Peyer's patch (tissue), 4 donors: ENCODE measurements at regions not wholly inside any gene's neighbourhood (a gene's known extent, or its start where the extent isn't known, plus 50 kb on each side); places are given as distances from the start of the nearest gene placed in this dataset.

Experiments used
- DNase-seq, 3 donors: peaks; one replicate each; pipeline ENCODE4 v3.0.0-alpha.2; 2017 to 2019
- H3K27ac ChIP-seq, 4 donors: fragments of 200-600 bp; sonication (generic); one replicate each; pipeline ENCODE4 v1.5.1; 2016 to 2019
- H3K27me3 ChIP-seq, 2 donors: fragments of 200-600 bp; sonication (generic); one replicate each; pipeline ENCODE4 v1.5.1; 2019
- H3K36me3 ChIP-seq, 3 donors: fragments of 200-600 bp; sonication (generic); one replicate each; pipeline ENCODE4 v1.5.1; 2016 to 2019
- H3K4me1 ChIP-seq, 4 donors: fragments of 200-600 bp; sonication (generic); one replicate each; pipeline ENCODE4 v1.5.1; 2016 to 2019
- H3K4me3 ChIP-seq, 4 donors: fragments of 200-600 bp; sonication (generic); 1 replicate in 3 of 4; 2 replicates in 1 of 4; pipeline ENCODE4 v1.5.1; 2016 to 2019; ENCODE audit warnings: mild to moderate bottlenecking in 1 of 4
- H3K9me3 ChIP-seq, 4 donors: fragments of 200-600 bp; sonication (generic); one replicate each; pipeline ENCODE4 v1.5.1; 2016 to 2019; ENCODE audit warnings: mild to moderate bottlenecking in 1 of 4
- CTCF ChIP-seq, 6 experiments: fragments of 450-650 bp in 4 of 6; fragments of 200-600 bp in 2 of 6; sonication (generic) in 1 of 6; IDR thresholded peaks; one replicate each; pipeline ENCODE4 v1.5.1; 2017 to 2019; ENCODE audit warnings: antibody characterized with exemption in 6 of 6, mild to moderate bottlenecking in 3 of 6, moderate library complexity in 1 of 6
- POLR2A ChIP-seq, 2 donors: fragments of 450-650 bp; IDR thresholded peaks; one replicate each; pipeline ENCODE4 v1.5.1; 2017; ENCODE audit warnings: antibody characterized with exemption in 2 of 2, mild to moderate bottlenecking in 2 of 2, moderate library complexity in 2 of 2

- no peak overlapping the region for H3K27ac ChIP-seq
- DNase-seq = no peak
- H3K9me3 ChIP-seq = no peaks in the 10 kb centered on the region
- H3K4me1 ChIP-seq = no peaks in the 10 kb centered on the region
- no peaks in the 10 kb centered on the region for H3K27me3 ChIP-seq
- H3K36me3 ChIP-seq = no peaks in the 10 kb centered on the region
- no peak overlapping the region for H3K4me3 ChIP-seq
- TF ChIP-seq CTCF (IDR thresholded peaks at IDR 0.05) (no peak), POLR2A (IDR thresholded peaks at IDR 0.05) (no peak)
These were observed 149.8 kb downstream of the MACIR start for GRCh38 chr5:103408408-103408807.

DNA sequence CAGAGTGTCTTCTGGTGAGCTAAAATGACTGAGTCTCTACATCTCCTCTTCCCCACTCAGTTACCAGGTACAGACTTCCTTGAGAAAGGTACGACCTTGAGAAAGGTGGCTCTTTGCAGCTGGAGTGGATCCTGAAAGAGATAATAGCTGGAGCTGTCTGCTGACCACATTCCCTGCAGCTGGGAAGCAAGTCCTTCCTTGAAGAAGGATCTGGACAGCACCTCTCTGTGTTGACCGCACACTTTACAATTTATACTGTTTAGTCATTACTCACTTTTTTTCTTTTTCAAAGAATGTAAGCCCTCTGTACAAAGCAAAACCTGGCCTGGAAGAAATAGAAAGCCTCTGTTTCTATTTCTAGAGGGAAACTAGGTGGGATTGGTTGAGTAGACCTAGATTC, 148.8 kb downstream of the MACIR start:
- Histone ChIP-seq H3K4me3 (no peak overlapping the region), H3K9me3 (no peaks in the 10 kb centered on the region), H3K27me3 (no peaks in the 10 kb centered on the region), H3K27ac (no peak overlapping the region), H3K4me1 (no peaks in the 10 kb centered on the region), H3K36me3 (no peaks in the 10 kb centered on the region)
- no peak for DNase-seq
- no peak for TF ChIP-seq CTCF (IDR thresholded peaks at IDR 0.05)
- no peak for TF ChIP-seq POLR2A (IDR thresholded peaks at IDR 0.05)

GRCh38 chr5:103404483-103404882, 145.9 kb downstream of the MACIR start:
- Histone ChIP-seq H3K27me3 (no peaks in the 10 kb centered on the region), H3K4me3 (no peak overlapping the region), H3K27ac (no peak overlapping the region), H3K36me3 (no peaks in the 10 kb centered on the region), H3K4me1 (no peaks in the 10 kb centered on the region), H3K9me3 (no peaks in the 10 kb centered on the region)
- DNase-seq = no peak
- TF ChIP-seq POLR2A (IDR thresholded peaks at IDR 0.05) = no peak
- TF ChIP-seq CTCF (IDR thresholded peaks at IDR 0.05) = no peak

DNA sequence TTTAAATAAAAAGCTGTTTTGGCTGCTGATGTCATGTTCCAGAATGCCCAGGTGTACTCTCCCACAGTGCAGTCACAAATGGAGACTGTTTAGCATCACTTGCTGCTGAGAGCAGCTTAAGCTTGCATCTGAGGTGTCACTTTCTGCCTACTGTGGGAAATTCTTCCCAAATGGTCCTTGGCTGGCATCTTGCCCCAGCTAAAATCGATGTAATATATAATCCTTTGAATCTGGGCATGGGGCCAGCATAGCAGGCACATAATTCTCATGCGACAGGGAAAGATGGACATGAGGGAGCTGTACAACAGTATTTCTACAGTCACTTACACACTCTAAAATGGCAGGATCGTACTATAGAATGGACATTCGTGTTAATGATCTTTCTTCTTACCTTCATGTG, 144.3 kb downstream of the MACIR start:
- no peaks in the 10 kb centered on the region for H3K36me3 ChIP-seq
- no peaks in the 10 kb centered on the region for H3K27me3 ChIP-seq
- no peaks in the 10 kb centered on the region for H3K4me1 ChIP-seq
- no peak for TF ChIP-seq POLR2A (IDR thresholded peaks at IDR 0.05)
- H3K27ac ChIP-seq = no peak overlapping the region
- no peak for DNase-seq
- H3K9me3 ChIP-seq = no peaks in the 10 kb centered on the region
- no peak overlapping the region for H3K4me3 ChIP-seq

DNA sequence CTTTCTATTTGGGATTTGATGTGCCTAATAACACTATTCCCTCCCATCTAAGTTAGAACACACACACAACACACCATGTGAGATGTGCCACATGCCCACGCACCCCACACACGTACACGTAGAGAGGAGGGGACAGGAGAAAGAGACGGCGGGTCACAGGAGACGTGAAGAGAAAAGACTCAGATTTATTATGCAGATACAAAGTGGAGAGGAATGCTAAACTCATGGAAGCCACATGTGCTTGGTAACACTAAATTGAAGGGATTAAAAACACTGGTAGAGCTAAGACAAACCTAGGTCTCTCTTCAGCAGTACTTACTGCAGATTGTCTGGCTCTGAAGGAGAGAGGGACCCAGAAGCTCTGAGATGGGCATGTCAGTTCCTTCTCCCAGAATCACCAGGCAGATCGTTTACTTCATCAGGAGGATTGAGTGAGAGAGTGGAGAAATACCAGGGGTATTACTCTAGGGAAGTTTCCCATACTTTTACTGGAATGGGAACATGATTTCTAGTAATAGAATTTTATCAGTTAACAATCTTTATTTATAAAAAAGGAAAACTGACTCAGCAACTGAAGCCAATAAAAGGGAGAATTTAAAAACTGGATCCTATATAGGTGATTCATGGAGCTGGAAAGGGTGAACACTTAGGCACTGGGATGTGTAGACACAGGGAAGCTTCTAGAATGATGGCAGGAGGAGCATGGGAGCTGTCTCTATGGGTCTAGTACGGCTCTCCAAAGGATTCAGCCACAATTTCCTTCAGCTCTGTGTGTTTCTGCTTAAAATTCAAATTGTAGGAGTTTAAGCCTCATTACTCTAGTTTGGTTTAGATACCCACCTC, 139.4 kb downstream of the MACIR start:
- no peaks in the 10 kb centered on the region for H3K9me3 ChIP-seq
- TF ChIP-seq CTCF (IDR thresholded peaks at IDR 0.05) (no peak), POLR2A (IDR thresholded peaks at IDR 0.05) (no peak)
- H3K27me3 ChIP-seq = no peaks in the 10 kb centered on the region
- H3K4me1 ChIP-seq = no peaks in the 10 kb centered on the region
- H3K36me3 ChIP-seq = no peaks in the 10 kb centered on the region
- no peak for DNase-seq
- H3K27ac ChIP-seq = no peak overlapping the region
- no peak overlapping the region for H3K4me3 ChIP-seq

- no peak overlapping the region for H3K27ac ChIP-seq
- TF ChIP-seq CTCF (IDR thresholded peaks at IDR 0.05) (no peak), POLR2A (IDR thresholded peaks at IDR 0.05) (no peak)
- H3K9me3 ChIP-seq = no peaks in the 10 kb centered on the region
- no peaks in the 10 kb centered on the region for H3K36me3 ChIP-seq
- H3K27me3 ChIP-seq = no peaks in the 10 kb centered on the region
- DNase-seq = no peak
- H3K4me1 ChIP-seq = no peaks in the 10 kb centered on the region
- H3K4me3 ChIP-seq = no peak overlapping the region
These were observed 136.1 kb downstream of the MACIR start for GRCh38 chr5:103394676-103395075.
